ENCODE measurements at regions not wholly inside any gene's neighbourhood (a gene's known extent, or its start where the extent isn't known, plus 50 kb on each side); places are given as distances from the start of the nearest gene placed in this dataset.

DNA sequence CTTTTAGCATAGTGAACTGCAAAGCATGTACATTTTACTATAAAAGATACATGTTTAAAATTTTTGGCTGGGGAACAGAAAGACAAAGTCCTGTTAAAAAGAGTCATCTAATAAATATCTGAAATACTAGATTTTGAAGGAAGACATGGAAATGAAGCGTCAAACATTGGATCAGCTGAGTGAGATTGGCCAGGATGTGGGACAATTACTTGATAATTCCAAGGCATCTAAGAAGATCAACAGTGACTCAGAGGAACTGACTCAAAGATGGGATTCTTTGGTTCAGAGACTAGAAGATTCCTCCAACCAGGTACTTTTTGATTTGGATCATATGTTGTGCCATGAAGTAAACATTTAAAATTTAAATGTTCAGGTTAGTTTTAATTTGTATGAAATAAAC lies 162.3 kb downstream of the UTRN start:
- no peak for TF ChIP-seq EZH2 (IDR thresholded peaks at IDR 0.05; ENCODE audit: low read length, unreplicated experiment)
- TF ChIP-seq, protein P1, sequence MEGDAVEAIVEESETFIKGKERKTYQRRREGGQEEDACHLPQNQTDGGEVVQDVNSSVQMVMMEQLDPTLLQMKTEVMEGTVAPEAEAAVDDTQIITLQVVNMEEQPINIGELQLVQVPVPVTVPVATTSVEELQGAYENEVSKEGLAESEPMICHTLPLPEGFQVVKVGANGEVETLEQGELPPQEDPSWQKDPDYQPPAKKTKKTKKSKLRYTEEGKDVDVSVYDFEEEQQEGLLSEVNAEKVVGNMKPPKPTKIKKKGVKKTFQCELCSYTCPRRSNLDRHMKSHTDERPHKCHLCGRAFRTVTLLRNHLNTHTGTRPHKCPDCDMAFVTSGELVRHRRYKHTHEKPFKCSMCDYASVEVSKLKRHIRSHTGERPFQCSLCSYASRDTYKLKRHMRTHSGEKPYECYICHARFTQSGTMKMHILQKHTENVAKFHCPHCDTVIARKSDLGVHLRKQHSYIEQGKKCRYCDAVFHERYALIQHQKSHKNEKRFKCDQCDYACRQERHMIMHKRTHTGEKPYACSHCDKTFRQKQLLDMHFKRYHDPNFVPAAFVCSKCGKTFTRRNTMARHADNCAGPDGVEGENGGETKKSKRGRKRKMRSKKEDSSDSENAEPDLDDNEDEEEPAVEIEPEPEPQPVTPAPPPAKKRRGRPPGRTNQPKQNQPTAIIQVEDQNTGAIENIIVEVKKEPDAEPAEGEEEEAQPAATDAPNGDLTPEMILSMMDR (conservative IDR thresholded peaks at IDR 0.05; ENCODE audit: low read depth, low read length): no peak

Measured in PC-3 (cell line).